CD1c-positive myeloid dendritic cell (primary cell): ENCODE measurements at regions not wholly inside any gene's neighbourhood (a gene's known extent, or its start where the extent isn't known, plus 50 kb on each side); places are given as distances from the start of the nearest gene placed in this dataset.
"Not testable (repeated sequence)": the region's sequence is repeated elsewhere in the genome, so short reads cannot be mapped to it uniquely, and the experiment has no call there.

Experiments
- DNase-seq: peaks from one replicate; pipeline ENCODE4 v3.0.0-alpha.2; 2016; ENCODE audit errors: extremely low spot score

DNA sequence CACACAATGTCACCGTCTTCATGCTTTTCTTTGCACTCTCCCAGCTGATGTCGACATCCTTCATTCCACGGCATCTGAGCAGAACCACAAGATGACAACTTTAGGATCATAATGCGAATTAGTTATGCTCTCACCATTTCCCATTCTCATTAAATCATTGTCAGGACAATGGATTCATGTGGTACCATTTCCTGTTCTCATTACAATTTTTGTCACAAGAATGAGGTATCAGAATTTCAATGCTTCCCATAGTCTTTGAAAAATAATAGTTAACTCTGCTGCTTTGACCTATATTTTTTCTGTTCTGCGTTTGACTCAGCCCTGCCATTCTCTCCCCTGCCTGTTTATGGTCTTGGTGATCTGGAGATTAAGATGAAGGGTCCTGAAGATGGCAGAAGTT is 175.7 kb upstream of the MDFIC2 start:
- DNase-seq: no peak

DNA sequence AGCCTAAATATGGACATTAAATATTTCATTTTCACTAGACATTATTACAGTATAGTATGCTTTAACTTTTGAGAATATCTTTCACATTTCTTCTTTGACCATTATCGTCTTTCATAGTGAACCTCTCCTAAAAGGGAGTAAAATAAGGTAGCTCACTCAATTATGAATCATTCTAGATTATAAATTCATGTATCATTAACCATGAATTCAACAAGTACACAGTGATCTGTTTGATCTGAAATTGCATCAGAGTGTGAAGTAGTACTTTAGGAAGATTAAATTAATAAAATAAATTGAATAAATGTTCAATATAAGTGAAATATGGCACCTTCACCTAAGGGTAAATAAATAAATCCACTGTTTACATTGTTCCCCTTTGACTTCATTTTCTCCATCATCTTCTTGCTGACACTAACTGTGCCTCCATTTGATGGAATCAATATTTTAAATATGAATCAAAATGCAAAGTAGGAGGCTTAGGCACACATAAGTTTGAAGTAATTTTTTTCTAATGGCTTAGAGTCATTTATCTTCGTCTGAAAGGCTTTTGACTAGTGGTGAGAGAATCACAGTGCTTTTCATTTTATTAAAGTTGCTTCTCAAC is 174.1 kb upstream of the MDFIC2 start:
- DNase-seq: no peak

DNA sequence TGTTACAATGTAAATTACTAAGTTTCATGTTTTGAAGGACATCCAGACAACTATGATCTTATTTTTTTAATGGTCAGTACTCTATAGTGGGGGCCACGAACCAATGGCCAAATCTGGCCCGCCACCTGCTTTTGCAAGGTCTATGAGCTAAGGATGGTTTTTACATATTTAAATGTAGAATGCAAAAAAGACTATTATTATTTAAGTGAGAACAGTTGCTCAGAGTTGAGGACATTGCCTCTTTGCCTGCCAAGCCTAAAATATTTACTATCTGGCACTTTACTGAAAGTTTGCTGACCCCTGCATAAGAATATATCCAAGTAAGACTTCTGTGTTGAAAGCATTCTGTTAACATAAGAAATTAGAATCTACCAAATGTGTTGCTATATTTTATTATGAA is 163.7 kb upstream of the MDFIC2 start:
- no peak for DNase-seq

DNA sequence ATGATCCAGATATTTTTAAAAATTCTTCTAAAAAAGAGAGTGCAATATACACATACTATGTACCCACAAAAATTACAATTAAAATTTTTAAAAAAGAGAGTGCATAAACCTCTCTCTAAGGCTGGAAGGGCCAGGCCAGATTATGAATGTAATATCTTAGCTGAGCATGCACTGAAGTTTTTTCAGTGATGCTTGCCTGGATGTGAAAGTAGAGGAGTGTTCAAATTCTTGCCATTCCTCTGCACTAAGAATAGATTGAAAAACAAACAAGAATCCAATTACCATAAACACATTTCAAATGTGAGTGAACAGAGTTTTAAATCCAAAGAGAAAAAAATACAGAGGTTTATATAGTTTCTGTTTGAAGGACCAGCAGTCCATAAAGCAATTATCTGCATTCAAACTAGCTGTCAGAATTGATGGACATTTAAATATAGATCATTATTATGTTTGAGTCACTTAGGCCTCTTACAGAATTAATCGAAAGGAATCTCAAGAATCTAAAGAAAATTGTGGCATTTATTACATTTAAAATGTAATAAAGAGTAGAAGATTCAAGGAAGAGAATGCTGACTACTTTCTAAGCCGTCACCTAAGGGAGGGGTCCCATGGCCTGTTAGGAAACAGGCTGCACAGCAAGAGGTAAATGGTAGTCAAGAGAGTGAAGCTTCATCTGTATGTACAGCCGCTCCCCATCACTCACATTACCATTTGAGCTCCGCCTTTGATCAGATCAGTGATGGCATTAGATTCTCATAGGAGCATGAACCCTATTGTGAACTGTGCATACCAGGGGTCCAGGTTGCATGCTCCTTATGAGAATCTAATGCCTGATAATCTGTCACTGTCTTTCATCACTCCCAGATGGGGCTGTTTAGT is 159.3 kb upstream of the MDFIC2 start:
- no peak for DNase-seq

DNA sequence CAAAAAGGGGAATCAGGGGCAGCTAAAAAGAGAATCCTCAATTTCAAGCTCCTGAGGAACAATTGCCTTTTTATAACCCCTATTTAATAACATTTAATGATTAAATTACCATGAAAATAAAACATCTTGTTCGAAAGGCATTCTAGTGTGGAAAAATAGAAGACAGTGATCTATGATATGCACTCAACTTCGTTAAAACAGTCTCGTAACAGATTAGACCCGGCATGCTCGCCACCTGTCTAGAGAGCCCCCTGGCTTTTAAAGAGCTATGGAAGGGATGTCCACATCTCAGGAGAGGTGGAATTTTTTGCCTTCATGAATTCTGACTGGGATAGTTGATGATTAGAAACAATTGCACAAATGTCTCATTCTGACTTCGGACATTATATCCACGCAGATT is 153.7 kb upstream of the MDFIC2 start:
- no peak for DNase-seq

DNA sequence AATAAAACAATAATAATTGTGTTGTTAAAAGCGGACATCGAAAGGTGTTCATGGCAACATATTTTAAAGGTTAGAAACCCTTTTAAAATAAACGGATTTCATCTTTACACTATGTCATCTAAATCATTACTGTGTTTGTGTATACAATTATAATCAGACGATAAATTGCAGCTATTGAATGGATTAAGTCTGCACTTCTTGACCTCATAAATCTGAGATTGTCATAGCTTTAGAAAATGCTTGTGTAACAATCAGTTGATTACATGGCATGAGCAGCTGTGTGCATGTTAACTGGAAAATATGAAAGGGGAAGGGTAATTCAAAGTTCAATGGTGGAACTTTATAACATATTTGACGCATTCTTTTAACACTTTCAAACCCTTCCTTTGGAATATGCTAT is 152.4 kb upstream of the MDFIC2 start:
- no peak for DNase-seq

DNA sequence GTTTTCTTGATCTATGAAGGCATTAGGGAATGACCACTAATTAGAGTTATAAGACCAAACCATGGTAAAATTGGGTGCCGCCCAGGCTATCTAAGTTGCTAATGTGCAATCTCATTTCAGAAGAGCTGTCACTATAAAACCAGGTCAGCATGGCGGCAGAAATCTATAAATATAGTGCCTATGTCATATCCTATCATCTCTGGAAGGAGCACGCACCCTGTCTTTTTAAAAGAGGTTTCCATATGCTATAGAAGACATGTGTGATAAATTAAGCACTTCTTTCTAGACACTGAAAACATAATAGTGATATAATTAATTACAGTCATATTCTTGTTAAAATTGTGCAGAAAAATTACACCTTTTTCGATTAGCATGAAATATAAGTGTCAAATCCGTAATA is 152.0 kb upstream of the MDFIC2 start:
- DNase-seq: no peak

DNA sequence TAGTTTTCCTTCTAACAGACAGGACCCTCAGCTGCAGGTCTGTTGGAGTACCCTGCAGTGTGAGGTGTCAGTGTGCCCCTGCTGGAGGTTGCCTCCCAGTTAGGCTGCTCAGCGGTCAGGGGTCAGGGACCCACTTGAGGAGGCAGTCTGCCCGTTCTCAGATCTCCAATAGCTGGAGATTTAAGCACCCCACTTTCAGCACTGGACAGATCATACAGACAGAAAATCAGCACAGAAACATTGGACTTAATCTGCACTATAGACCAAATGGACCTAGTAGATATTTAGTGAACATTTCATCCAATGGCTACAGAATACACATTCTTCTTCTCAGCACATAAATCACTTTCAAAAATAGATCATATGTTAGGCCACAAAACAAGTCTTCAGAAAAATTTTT is 137.8 kb upstream of the MDFIC2 start:
- not testable (repeated sequence) for DNase-seq

DNA sequence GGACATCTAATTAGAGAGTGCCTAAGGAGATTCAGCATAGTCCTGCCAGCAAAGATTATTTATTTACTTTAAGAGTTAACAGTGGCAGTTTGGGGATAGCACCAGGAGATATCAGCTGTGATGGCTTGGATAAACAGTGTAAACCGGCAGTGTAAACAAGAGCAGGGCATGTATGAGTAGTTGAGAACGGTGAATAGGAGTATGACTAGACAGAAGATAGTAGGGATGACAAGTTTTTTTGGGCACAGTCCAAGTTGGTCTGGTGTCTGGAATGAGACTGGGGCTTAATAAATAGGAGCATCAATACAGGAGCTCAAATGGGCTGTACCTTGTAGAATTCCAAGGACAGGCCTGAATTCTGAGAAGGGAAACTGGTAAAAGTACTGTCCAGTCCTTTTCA is 123.0 kb upstream of the MDFIC2 start:
- not testable (repeated sequence) for DNase-seq

DNA sequence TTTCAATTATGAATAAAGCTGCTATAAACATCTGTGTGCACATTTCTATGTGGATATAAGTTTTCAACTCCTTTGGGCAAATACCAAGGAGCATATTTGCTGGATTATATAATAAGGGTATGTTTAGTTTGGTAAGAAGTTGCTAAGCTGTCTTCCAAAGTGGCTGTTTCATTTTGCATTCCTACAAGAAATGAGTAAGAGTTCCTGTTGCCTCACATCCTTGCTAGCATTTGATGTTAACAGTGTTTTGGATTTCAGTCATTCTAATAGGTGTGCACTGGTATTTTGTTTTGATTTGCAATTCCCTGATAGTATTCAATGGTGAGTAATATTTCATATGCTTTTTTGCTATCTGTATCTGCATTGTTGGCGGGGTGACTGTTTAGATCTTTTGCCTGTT is 120.7 kb upstream of the MDFIC2 start:
- no peak for DNase-seq

DNA sequence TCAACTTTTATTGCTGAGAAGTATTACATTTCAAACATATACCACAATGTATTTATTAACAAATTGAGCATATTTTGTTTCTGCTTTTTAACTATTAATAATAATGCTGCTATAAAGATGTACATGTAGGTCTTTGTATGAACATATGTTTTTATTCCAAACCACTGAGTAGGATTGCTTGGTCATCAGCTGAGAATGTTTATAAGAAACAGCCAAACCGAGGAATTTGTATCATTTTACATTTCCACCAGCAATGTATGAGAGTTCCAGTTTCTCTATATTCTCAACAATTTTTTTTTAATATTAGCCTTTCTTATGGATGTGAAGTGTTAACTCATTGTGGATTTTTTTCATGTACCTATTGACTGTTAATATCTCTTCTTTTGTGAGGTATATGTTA is 119.5 kb upstream of the MDFIC2 start:
- DNase-seq: no peak

DNA sequence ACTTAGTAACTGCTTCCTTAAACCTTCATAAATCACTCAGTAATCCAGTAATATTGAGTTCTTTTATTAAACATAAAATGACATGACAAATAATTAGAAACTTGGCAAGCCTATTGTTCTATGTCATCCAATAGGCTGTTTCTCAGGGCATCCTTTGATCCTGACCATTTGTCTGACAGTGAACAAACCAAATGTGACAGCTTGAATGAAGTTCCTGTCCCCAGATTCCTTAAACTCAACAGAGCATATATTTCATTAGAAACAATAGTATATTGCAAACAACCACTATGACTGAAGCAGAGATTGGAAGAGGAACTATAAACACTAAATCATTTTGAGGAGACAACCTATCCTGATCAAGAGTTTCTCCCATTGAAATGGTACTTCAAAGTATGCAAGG is 113.6 kb upstream of the MDFIC2 start:
- no peak for DNase-seq

DNA sequence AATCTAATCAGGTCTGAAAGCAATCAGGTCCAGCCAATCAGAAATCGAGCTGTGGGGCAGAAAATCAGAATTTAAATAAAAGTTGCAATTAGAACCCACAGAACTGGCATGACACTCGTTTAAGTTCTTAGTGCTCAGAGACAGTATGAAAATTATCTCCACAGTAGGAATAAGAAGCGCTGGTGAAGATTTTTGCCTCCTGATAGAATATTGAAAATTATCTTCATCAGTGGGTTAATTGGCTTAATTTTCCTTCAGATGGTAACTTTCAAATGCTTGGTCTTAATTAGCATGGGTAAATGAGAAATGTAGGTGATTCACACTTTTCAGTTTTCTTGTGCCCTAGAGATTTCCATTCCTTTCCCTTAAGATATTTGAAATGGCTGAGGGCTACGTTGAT is 109.1 kb upstream of the MDFIC2 start:
- no peak for DNase-seq

DNA sequence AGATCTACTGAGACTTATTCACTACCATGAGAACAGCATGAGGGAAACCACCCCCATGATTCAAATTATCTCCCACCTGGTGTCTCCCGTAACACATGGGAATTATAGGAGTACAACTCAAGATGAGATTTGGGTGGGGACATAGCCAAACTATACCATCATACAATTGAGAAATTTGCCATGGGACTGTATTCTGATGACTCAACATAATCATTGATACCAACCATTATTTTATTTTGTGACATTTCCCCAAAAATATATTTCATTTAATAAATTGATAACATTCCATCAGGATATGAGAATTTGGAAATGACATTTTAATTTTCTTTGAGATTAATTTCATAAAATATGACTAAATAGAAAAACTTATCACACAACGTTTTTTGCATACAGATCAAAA is 96.6 kb upstream of the MDFIC2 start:
- no peak for DNase-seq

DNA sequence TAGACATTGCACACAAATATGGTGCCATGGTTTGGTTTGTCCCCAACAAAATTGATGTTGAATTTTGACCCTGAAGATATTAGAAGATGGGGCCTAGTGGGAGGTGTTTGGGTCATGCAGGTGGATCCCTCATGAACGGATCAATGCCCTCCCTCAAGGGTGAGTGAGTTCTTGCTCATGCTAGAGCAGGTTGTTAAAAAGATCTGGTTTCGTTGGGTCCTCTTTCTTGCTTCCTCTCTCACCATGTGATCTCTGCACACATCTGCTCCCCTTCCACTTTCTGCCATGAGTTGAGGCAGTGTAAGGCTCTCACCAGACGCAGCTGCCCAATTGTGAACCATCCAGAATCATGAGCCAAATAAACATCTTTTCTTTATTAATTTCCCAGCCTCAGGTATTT is 87.8 kb upstream of the MDFIC2 start:
- DNase-seq: no peak

DNA sequence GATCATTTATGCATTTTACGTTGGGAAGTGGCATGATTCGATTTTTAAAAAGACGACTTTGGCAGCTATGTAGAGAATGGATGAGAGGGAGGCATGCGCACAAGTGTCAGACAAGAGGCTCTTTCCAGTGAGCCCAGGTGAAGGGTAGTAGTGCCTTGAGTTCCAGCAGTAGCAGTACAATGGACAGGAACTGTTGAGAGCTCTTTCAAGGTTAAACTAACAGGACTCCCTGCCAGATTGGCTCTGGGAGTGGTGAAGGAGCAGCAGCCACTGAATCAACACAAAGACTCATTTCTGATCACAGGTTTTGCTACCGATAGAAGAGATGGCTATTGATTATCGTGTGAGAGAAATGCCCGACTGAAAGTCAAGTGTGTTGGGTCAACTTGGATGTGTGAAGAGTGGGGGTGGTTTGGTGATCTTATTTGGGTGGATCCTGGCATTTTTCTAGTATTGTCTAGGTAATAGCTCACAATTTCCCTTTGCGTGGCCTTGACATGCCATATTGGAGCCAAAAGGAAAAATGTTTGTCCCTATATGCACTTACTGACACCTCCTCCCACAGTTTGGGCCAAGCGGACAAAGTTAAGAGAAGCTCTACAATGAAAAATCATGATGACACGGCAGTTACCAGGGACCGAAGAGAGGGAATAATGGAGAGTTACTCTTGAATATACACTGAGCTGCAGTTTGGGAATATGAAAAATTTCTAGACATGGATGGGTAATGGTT is 81.6 kb upstream of the MDFIC2 start:
- DNase-seq: no peak

DNA sequence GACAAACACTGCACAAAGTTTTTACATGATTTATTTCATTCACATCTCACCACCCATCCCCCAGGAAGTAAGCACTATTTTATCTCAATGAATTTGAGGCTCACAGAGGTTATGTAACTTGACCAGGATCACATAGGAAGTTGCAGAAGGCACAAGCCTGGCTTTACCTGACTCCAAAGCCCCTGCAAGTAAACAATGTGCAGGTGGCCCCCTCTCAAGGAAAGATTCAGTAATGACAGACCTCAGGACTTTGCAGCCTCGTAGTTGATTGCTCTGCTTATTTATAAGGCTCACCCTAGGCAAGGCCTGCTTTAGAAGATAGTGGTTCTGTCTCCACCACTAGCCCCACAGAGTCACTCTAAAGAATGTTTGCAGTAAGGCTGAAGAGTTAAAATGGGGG is 79.8 kb upstream of the MDFIC2 start:
- DNase-seq: no peak

DNA sequence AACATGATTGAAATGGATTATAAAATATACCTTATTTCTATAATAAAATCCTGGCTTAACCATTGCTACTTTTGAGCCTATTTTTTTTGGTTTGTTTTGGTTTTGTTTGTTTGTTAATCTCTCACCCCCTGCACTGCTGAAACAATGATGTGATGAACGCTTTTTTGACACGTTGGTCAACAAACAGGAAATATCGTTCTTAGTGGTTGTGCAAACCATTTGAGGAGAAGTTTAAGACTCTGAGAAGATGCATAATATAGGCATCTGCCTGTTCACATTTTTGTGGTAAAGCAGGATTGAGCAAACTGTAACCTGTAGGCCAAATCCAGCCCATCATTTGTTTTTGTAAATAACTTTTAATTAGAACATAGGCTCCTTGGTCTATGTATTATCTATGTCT is 75.5 kb upstream of the MDFIC2 start:
- no peak for DNase-seq

DNA sequence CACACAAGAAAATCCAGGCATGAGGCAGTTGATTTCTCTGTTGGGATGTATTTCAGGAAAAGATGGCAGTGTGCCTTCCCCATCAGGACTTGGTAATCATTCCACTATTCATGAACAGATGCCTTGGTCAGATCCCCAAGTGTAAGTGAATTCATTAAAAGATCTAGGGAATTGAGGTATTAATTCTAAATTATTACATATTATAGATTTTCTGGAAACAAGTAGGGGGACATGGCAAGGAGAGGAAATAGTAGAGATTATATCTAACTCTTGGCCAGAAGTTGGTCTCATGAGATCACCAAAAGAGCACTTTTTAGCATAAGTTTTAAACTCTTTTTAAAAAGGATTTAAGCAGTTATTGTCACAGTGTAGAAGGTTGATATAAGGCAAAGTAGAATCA is 74.4 kb upstream of the MDFIC2 start:
- DNase-seq: no peak

DNA sequence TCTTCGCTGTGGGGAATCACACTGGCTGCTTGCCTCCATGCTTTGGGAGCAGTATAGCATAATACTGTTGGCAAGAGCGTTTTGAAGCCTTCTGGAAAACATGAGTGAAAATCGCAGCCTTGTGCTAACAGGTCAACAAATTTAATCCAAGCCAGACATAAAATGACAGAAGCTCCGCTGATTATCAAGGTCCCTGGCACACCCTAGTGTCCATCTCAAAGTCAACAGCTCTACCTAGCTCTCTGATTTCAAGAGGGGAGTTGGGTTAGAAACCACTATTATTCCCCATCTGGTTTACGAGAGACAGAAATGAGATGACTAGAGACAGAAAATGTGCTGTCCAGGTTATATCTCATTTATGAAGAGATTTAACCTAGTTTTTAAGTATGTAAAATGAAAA is 73.6 kb upstream of the MDFIC2 start:
- DNase-seq: no peak

DNA sequence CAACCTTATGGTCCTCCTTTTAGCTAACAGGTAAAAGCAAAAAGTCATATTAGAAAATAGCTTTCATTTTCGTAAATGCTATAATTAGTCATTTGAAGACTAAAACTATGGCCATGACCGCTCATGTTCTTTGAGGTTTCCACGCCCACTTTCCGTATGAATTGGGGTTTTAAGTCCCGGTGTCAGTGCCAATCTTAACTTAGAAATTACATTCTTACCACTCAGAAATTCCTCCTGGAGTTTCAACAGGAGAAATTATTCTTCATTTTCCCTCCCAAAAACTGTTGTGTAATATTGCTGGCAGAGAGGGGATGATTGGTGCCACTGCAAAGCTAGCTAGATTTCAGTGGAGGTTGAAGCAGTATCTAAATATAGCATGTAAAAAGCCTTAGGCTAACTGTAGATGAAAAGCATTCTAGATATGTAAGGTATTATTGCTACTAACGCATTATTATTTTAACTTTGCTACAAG is 71.0 kb upstream of the MDFIC2 start:
- no peak for DNase-seq

DNA sequence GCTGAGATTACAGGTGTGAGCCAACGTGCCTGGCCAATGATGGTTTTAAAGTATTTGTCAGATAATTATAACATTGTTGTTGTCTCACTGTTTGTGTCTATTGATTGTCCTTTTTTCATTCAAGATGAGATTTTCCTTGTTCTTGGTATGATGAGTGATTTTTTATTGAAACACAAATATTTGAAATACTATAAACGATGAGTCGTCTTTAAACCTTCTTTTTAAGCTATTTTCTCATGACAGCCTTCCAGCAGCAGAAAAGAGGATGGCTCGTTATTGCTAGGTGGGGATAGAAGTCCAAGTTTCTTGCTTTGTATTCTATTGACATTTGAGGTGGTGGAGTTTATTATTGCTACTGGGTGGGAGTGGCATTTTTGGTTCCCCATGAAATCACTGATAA is 61.7 kb upstream of the MDFIC2 start:
- DNase-seq: no peak
